ENCODE measurements at regions not wholly inside any gene's neighbourhood (a gene's known extent, or its start where the extent isn't known, plus 50 kb on each side); places are given as distances from the start of the nearest gene placed in this dataset.
A peak's percentile ranks its signal among the peaks of the same experiment; 100 is the strongest.
"Not testable (repeated sequence)": the region's sequence is repeated elsewhere in the genome, so short reads cannot be mapped to it uniquely, and the experiment has no call there.

DNA sequence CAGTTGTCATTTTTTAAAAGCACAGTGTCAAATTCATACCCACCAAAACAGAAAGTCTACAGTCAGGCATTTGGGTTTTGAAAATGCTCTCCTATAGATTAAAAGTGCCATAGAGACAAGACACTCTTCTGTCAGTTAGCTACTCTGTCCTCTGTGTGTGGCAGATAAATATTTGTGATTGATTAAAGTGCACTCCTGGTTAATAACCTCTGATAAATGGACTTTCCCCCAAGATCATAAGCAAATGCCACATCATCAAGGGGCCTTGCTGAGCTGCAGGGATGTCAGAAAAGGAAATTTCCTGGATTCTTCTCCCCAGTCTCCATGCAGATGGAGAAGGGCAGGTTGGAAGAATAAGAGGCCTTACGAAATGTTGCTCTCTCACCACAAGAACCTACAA, 1329.5 kb upstream of the TMEM132C start:
- H3K27me3 Mint-ChIP-seq, result peaks cover 1% of the 10 kb centered on the region
- DNase-seq, result no peak
- TF ChIP-seq, protein P1, sequence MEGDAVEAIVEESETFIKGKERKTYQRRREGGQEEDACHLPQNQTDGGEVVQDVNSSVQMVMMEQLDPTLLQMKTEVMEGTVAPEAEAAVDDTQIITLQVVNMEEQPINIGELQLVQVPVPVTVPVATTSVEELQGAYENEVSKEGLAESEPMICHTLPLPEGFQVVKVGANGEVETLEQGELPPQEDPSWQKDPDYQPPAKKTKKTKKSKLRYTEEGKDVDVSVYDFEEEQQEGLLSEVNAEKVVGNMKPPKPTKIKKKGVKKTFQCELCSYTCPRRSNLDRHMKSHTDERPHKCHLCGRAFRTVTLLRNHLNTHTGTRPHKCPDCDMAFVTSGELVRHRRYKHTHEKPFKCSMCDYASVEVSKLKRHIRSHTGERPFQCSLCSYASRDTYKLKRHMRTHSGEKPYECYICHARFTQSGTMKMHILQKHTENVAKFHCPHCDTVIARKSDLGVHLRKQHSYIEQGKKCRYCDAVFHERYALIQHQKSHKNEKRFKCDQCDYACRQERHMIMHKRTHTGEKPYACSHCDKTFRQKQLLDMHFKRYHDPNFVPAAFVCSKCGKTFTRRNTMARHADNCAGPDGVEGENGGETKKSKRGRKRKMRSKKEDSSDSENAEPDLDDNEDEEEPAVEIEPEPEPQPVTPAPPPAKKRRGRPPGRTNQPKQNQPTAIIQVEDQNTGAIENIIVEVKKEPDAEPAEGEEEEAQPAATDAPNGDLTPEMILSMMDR (IDR thresholded peaks at IDR 0.05), result no peak
- CTCF ChIA-PET, result no interaction called here
- no peak for ATAC-seq
- no peaks in the 10 kb centered on the region for H3K4me1 Mint-ChIP-seq (ENCODE audit: low read depth)
- H3K9me3 Mint-ChIP-seq, result peaks cover 3% of the 10 kb centered on the region
- intact Hi-C loops (cut with micrococcal nuclease), result no loop called here
- POLR2A ChIA-PET, result no interaction called here
- no peak overlapping the region for H3K4me3 Mint-ChIP-seq
- no peak overlapping the region for H3K27ac Mint-ChIP-seq
- no peaks in the 10 kb centered on the region for H3K36me3 Mint-ChIP-seq (ENCODE audit: low read depth)

- ChIA-PET POLR2A (no interaction called here), CTCF (no interaction called here)
- H3K4me3 Mint-ChIP-seq, result no peak overlapping the region
Measured at GRCh38 chr12:126944684-126945083, 1322.3 kb upstream of the TMEM132C start.

DNA sequence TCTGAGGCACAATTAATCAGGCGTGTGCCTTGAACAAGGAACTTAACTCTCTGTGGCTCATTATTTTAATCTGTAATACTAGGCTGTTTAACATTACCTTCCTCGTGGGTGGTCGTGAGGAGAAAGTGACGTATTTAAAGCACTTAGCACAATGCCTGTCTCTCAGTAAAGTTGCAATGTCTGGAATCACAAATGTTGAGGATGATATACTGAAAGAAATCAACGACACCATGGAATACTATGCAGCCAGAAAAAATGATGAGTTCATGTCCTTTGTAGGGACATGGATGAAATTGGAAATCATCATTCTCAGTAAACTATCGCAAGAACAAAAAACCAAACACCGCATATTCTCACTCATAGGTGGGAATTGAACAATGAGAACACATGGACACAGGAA, 1320.0 kb upstream of the TMEM132C start:
- H3K4me1 Mint-ChIP-seq (ENCODE audit: low read depth); H3K4me3 Mint-ChIP-seq; ATAC-seq; H3K36me3 Mint-ChIP-seq (ENCODE audit: low read depth); intact Hi-C loops (cut with micrococcal nuclease); CTCF ChIA-PET; POLR2A ChIA-PET; H3K27ac Mint-ChIP-seq; H3K27me3 Mint-ChIP-seq; DNase-seq; H3K9me3 Mint-ChIP-seq: not testable (repeated sequence)

More at GRCh38 chr12:126944684-126945083, 1322.3 kb upstream of the TMEM132C start:
- Mint-ChIP-seq H3K9me3 (peaks cover 3% of the 10 kb centered on the region), H3K4me1 (ENCODE audit: low read depth) (no peaks in the 10 kb centered on the region), H3K36me3 (ENCODE audit: low read depth) (no peaks in the 10 kb centered on the region), H3K27ac (no peak overlapping the region), H3K27me3 (no peaks in the 10 kb centered on the region)
- DNase-seq, result peak; percentile 1
- TF ChIP-seq, protein P1 (IDR thresholded peaks at IDR 0.05), result no peak
- intact Hi-C loops (cut with micrococcal nuclease), result no loop called here
- ATAC-seq, result no peak

- CTCF ChIA-PET, result no interaction called here
- H3K27me3 Mint-ChIP-seq, result no peaks in the 10 kb centered on the region
Measured at GRCh38 chr12:126949558-126949957, 1317.4 kb upstream of the TMEM132C start.

GRCh38 chr12:126950266-126950665, 1316.7 kb upstream of the TMEM132C start:
- POLR2A ChIA-PET, result no interaction called here
- Mint-ChIP-seq H3K4me1 (ENCODE audit: low read depth) (no peaks in the 10 kb centered on the region), H3K36me3 (ENCODE audit: low read depth) (no peaks in the 10 kb centered on the region), H3K4me3 (no peak overlapping the region), H3K27ac (no peak overlapping the region), H3K9me3 (no peaks in the 10 kb centered on the region), H3K27me3 (no peaks in the 10 kb centered on the region)
- ATAC-seq (no peak), DNase-seq (no peak)
- intact Hi-C loops (cut with micrococcal nuclease), result no loop called here
- CTCF ChIA-PET, result no interaction called here
- TF ChIP-seq, protein P1 (IDR thresholded peaks at IDR 0.05), result no peak

More at GRCh38 chr12:126949558-126949957, 1317.4 kb upstream of the TMEM132C start:
- intact Hi-C loops (cut with micrococcal nuclease), result no loop called here
- H3K9me3 Mint-ChIP-seq, result no peaks in the 10 kb centered on the region
- no peak overlapping the region for H3K4me3 Mint-ChIP-seq
- POLR2A ChIA-PET, result no interaction called here
- no peak overlapping the region for H3K27ac Mint-ChIP-seq
- no peak for DNase-seq
- TF ChIP-seq, protein P1 (IDR thresholded peaks at IDR 0.05), result no peak
- ATAC-seq, result no peak
- H3K36me3 Mint-ChIP-seq (ENCODE audit: low read depth), result no peaks in the 10 kb centered on the region
- no peaks in the 10 kb centered on the region for H3K4me1 Mint-ChIP-seq (ENCODE audit: low read depth)
